Endothelial cell of umbilical vein (primary cell): ENCODE measurements at regions not wholly inside any gene's neighbourhood (a gene's known extent, or its start where the extent isn't known, plus 50 kb on each side); places are given as distances from the start of the nearest gene placed in this dataset.

Source experiments
- BruUV-seq: library from RNA; stranded (reverse); fragments of 400-500 nt; replicated peaks from 2 replicates; lab custom pipeline; 2021; lab: Mats Ljungman, UMichigan
- CTCF ChIA-PET: fragments of 300-600, 350-600 bp; sonication (Branson Sonifier 250); formaldehyde crosslinking; loops from one replicate; lab custom pipeline; 2021; ENCODE audit warnings: antibody characterized with exemption, inconsistent platforms; lab: Charles Lee
- POLR2A ChIA-PET: fragments of 300-600, 350-600 bp; sonication (Branson Sonifier 250); formaldehyde crosslinking; loops from one replicate; lab custom pipeline; 2021; ENCODE audit warnings: antibody characterized with exemption, inconsistent platforms; lab: Charles Lee
- DNase-seq: peaks from one replicate; pipeline ENCODE4 v3.0.0-alpha.2; 2011; ENCODE audit warnings: low read depth, low spot score
- FAIRE-seq: peaks from 2 replicates; lab custom pipeline; 2011; peaks lifted over from hg19 to GRCh38; lab: Jason Lieb, UNC
- H2AFZ ChIP-seq: 2 replicates; pipeline ENCODE4 v1.6.0; 2012; ENCODE audit warnings: low read depth, low read length, control low read depth, inconsistent platforms
- H3K27ac ChIP-seq: 2 replicates; pipeline ENCODE4 v1.5.1; 2011; ENCODE audit warnings: low read depth, mild to moderate bottlenecking, control low read depth, low read length, moderate library complexity; ENCODE audit not compliant: insufficient read depth
- H3K27me3 ChIP-seq, 2 experiments: 2 replicates each; pipeline versions ENCODE4 v1.6.0 to v1.6.1; 2011; ENCODE audit warnings: low read length in 2 of 2, mixed read lengths in 1 of 2; ENCODE audit not compliant: control insufficient read depth in 2 of 2, insufficient read depth in 2 of 2
- H3K36me3 ChIP-seq, 2 experiments: 2 replicates in 1 of 2; 3 replicates in 1 of 2; pipeline ENCODE4 v1.5.1; 2011; ENCODE audit warnings: low read length in 2 of 2, mild to moderate bottlenecking in 1 of 2, moderate library complexity in 1 of 2; ENCODE audit not compliant: control insufficient read depth in 2 of 2, insufficient read depth in 2 of 2; ENCODE audit errors: extremely low read depth in 1 of 2
- H3K4me1 ChIP-seq: 3 replicates; pipeline ENCODE4 v1.5.1; 2011; ENCODE audit warnings: mild to moderate bottlenecking, low read length; ENCODE audit not compliant: control insufficient read depth, insufficient read depth; ENCODE audit errors: extremely low read depth
- H3K4me2 ChIP-seq: 2 replicates; pipeline ENCODE4 v1.6.1; 2011; ENCODE audit warnings: low read length, control low read depth, mixed read lengths; ENCODE audit not compliant: insufficient read depth
- H3K4me3 ChIP-seq, 3 experiments: fragments of 200-600 bp in 1 of 3; sonication (generic), shearing (Covaris generic) in 1 of 3; replicated peaks in 1 of 3; 2 replicates each; pipeline ENCODE4 v1.5.1; 2011 to 2016; ENCODE audit warnings: control low read depth in 3 of 3, low read length in 3 of 3, mild to moderate bottlenecking in 2 of 3, inconsistent platforms in 1 of 3, low read depth in 1 of 3, moderate library complexity in 1 of 3; ENCODE audit not compliant: insufficient read depth in 1 of 3
- H3K79me2 ChIP-seq: 2 replicates; pipeline ENCODE4 v1.6.0; 2012; ENCODE audit warnings: low read length, inconsistent platforms; ENCODE audit not compliant: control insufficient read depth, insufficient read depth
- H3K9ac ChIP-seq: replicated peaks from 2 replicates; pipeline ENCODE3; 2011; ENCODE audit warnings: low read length, control low read depth; ENCODE audit not compliant: insufficient read depth; ENCODE audit errors: extremely low read depth
- H3K9me1 ChIP-seq: replicated peaks from 3 replicates; pipeline ENCODE4 v1.6.0; 2011; ENCODE audit warnings: mild to moderate bottlenecking, low read length; ENCODE audit not compliant: control insufficient read depth, insufficient read depth; ENCODE audit errors: extremely low read depth
- H3K9me3 ChIP-seq: replicated peaks from 2 replicates; pipeline ENCODE4 v1.5.1; 2012; ENCODE audit warnings: low read length, inconsistent platforms; ENCODE audit not compliant: control insufficient read depth, insufficient read depth
- H4K20me1 ChIP-seq: replicated peaks from 2 replicates; pipeline ENCODE3; 2011; ENCODE audit warnings: mild to moderate bottlenecking, low read length; ENCODE audit not compliant: control insufficient read depth, insufficient read depth; ENCODE audit errors: extremely low read depth
- EZH2 ChIP-seq: IDR thresholded peaks from 2 replicates; pipeline ENCODE4 v1.6.1; 2012; ENCODE audit warnings: borderline replicate concordance, low read depth, mild to moderate bottlenecking, moderate library complexity, low read length, inconsistent platforms; ENCODE audit not compliant: severe bottlenecking
- FOS ChIP-seq: IDR thresholded peaks from 2 replicates; pipeline ENCODE4 v1.6.1; 2011; ENCODE audit warnings: mild to moderate bottlenecking, low read length, moderate library complexity, borderline replicate concordance; ENCODE audit not compliant: insufficient read depth
- GATA2 ChIP-seq: IDR thresholded peaks from 2 replicates; pipeline ENCODE4 v1.7.0; 2011; ENCODE audit warnings: low read depth, mild to moderate bottlenecking, moderate library complexity, mixed read lengths, low read length; ENCODE audit not compliant: insufficient read length, insufficient read depth
- JUN ChIP-seq: IDR thresholded peaks from 2 replicates; pipeline ENCODE4 v1.6.1; 2011; ENCODE audit warnings: borderline replicate concordance, low read depth; ENCODE audit not compliant: insufficient read length, insufficient read depth
- MYC ChIP-seq: IDR thresholded peaks from one replicate; pipeline ENCODE4 v1.6.1; 2011; ENCODE audit warnings: mild to moderate bottlenecking, low read depth, low read length
- POLR2A ChIP-seq: IDR thresholded peaks from 2 replicates; pipeline ENCODE4 v1.6.1; 2012; ENCODE audit warnings: low read depth, mild to moderate bottlenecking, control low read depth, low read length
- POLR2AphosphoS5 ChIP-seq: IDR thresholded peaks from 2 replicates; pipeline ENCODE4 v1.6.1; 2012; ENCODE audit warnings: low read depth, mild to moderate bottlenecking, control low read depth, low read length, moderate library complexity; ENCODE audit not compliant: insufficient read depth
- dilution Hi-C: fragments of 300-500 bp; cut with MboI; formaldehyde crosslinking; loops from one replicate; pipeline ENCODE4 v1.15.0; 2019; ENCODE audit warnings: low sequenced_read_pairs; ENCODE audit not compliant: extremely low pct_ligation_motif_present
- intact Hi-C: fragments of 100-400 bp; cut with micrococcal nuclease; formaldehyde crosslinking; loops from one replicate; pipeline ENCODE4 v1.10.0; 2022
- TF ChIP-seq, protein P1 (sequence below), 2 donors: IDR thresholded peaks; 1 replicate in 1 of 2; 2 replicates in 1 of 2; pipeline ENCODE4 v1.5.1; 2011; ENCODE audit warnings: low read length in 2 of 2, mild to moderate bottlenecking in 2 of 2, moderate library complexity in 2 of 2, control low read depth in 1 of 2, inconsistent platforms in 1 of 2, low read depth in 1 of 2; ENCODE audit not compliant: insufficient read depth in 1 of 2; ENCODE audit errors: extremely low read depth in 1 of 2
- TF ChIP-seq, protein P2 (sequence below): IDR thresholded peaks from 2 replicates; pipeline ENCODE4 v1.6.1; 2011; ENCODE audit not compliant: insufficient read depth, insufficient read length

DNA sequence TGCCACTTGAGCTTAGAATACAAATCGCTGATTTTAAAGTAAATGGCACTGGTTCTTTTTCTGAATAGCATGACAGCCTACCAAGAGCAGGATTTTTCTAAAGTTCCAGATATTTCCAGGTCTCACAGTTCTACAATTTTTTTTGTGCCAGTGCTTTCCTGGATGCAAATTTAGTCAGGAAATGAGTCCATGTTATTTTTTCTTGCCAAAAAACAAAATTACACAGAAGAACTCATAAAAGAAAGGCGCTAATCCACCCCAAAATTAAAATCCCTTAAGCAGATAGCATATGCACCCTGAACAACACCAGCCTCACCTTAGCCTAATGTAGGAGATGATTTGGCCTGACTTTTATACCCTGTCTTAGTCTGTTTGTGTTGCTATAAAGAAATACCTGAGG is 86.4 kb upstream of the ARG1 start:
- no peak overlapping the region for H3K4me2 ChIP-seq
- no peaks in the 10 kb centered on the region for H3K79me2 ChIP-seq
- no peaks in the 10 kb centered on the region for H3K4me1 ChIP-seq
- intact Hi-C loops (no loop called here), dilution Hi-C loops (no loop called here)
- no peak overlapping the region for H3K9ac ChIP-seq
- POLR2A ChIA-PET = no interaction called here
- no peaks in the 10 kb centered on the region for H4K20me1 ChIP-seq
- CTCF ChIA-PET = no interaction called here
- TF ChIP-seq, protein P1, sequence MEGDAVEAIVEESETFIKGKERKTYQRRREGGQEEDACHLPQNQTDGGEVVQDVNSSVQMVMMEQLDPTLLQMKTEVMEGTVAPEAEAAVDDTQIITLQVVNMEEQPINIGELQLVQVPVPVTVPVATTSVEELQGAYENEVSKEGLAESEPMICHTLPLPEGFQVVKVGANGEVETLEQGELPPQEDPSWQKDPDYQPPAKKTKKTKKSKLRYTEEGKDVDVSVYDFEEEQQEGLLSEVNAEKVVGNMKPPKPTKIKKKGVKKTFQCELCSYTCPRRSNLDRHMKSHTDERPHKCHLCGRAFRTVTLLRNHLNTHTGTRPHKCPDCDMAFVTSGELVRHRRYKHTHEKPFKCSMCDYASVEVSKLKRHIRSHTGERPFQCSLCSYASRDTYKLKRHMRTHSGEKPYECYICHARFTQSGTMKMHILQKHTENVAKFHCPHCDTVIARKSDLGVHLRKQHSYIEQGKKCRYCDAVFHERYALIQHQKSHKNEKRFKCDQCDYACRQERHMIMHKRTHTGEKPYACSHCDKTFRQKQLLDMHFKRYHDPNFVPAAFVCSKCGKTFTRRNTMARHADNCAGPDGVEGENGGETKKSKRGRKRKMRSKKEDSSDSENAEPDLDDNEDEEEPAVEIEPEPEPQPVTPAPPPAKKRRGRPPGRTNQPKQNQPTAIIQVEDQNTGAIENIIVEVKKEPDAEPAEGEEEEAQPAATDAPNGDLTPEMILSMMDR (IDR thresholded peaks at IDR 0.05; ENCODE audit: extremely low read depth in 1 of 2, insufficient read depth in 1 of 2, low read depth in 1 of 2, low read length in 2 of 2) = no peak
- TF ChIP-seq POLR2A = no peak
- TF ChIP-seq POLR2AphosphoS5 = no peak
- TF ChIP-seq, protein P2, sequence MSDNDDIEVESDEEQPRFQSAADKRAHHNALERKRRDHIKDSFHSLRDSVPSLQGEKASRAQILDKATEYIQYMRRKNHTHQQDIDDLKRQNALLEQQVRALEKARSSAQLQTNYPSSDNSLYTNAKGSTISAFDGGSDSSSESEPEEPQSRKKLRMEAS = no peak
- no peak for TF ChIP-seq JUN
- no peak for TF ChIP-seq FOS
- no peak for TF ChIP-seq GATA2
- no peak for TF ChIP-seq EZH2
- no peak for TF ChIP-seq MYC
- H3K9me3 ChIP-seq = no peaks in the 10 kb centered on the region
- no peak overlapping the region for H3K27ac ChIP-seq
- DNase-seq (no peak), FAIRE-seq (no peak)
- H2AFZ ChIP-seq = no peak overlapping the region
- H3K4me3 ChIP-seq = no peak overlapping the region
- no peaks in the 10 kb centered on the region for H3K9me1 ChIP-seq
- H3K36me3 ChIP-seq = no peaks in the 10 kb centered on the region
- no TSS peak for BruUV-seq
- no peaks in the 10 kb centered on the region for H3K27me3 ChIP-seq
